ENCODE measurements at regions not wholly inside any gene's neighbourhood (a gene's known extent, or its start where the extent isn't known, plus 50 kb on each side); places are given as distances from the start of the nearest gene placed in this dataset.

DNA sequence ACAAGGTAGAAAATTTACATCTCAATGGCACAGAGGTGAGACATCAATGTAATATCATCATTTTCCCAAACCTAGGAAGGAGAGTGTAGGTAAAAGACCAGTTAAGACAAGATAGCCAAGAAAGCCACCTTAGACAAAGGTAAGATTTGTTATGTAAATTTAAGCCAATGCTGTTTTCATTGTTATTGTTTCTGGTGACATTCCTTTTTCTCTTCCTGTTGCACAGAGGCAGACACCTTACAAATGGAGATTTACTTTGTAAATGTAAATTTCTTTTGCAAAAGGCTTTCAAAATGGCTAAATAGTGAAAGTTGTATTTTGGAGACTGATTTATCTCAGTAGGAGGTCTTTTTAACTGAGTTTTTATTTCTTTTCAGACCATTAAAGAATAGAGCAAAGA, 159.1 kb downstream of the YIPF5 start:
- DNase-seq: no peak
- Histone ChIP-seq H3K36me3 (no peaks in the 10 kb centered on the region), H3K9me3 (no peaks in the 10 kb centered on the region), H3K27me3 (no peaks in the 10 kb centered on the region), H3K27ac (no peak overlapping the region), H3K4me1 (no peaks in the 10 kb centered on the region), H3K4me3 (no peak overlapping the region)
- TF ChIP-seq POLR2A (IDR thresholded peaks at IDR 0.05): no peak
- TF ChIP-seq, protein P1, sequence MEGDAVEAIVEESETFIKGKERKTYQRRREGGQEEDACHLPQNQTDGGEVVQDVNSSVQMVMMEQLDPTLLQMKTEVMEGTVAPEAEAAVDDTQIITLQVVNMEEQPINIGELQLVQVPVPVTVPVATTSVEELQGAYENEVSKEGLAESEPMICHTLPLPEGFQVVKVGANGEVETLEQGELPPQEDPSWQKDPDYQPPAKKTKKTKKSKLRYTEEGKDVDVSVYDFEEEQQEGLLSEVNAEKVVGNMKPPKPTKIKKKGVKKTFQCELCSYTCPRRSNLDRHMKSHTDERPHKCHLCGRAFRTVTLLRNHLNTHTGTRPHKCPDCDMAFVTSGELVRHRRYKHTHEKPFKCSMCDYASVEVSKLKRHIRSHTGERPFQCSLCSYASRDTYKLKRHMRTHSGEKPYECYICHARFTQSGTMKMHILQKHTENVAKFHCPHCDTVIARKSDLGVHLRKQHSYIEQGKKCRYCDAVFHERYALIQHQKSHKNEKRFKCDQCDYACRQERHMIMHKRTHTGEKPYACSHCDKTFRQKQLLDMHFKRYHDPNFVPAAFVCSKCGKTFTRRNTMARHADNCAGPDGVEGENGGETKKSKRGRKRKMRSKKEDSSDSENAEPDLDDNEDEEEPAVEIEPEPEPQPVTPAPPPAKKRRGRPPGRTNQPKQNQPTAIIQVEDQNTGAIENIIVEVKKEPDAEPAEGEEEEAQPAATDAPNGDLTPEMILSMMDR (IDR thresholded peaks at IDR 0.05): no peak

DNA sequence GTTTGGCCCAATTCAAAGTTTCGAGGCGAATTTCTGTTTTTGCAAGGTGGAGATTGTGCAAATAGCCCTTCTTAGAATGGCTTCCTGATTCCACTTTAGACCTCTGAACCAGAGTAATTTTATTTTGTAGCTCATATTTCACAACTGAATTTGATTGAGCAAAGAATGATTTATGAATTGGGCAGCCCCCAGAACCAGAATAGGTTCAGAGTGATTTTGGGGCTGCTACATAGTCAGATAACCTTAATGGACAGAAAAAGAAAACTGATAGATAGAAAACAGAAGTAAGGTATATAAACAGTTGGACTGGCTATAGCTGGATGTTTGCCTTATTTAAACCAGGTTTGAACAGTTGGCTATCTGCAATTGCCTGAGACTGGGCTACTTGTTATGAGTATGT, 156.6 kb downstream of the YIPF5 start:
- no peak overlapping the region for H3K27ac ChIP-seq
- no peaks in the 10 kb centered on the region for H3K36me3 ChIP-seq
- H3K4me3 ChIP-seq: no peak overlapping the region
- TF ChIP-seq, protein P1 (IDR thresholded peaks at IDR 0.05): no peak
- no peak for TF ChIP-seq POLR2A (IDR thresholded peaks at IDR 0.05)
- no peak for DNase-seq
- H3K27me3 ChIP-seq: no peaks in the 10 kb centered on the region
- H3K9me3 ChIP-seq: no peaks in the 10 kb centered on the region
- H3K4me1 ChIP-seq: no peaks in the 10 kb centered on the region

GRCh38 chr5:144015961-144016360, 154.5 kb downstream of the YIPF5 start:
- Histone ChIP-seq H3K36me3 (no peaks in the 10 kb centered on the region), H3K9me3 (no peaks in the 10 kb centered on the region), H3K4me3 (no peak overlapping the region), H3K27ac (no peak overlapping the region), H3K27me3 (no peaks in the 10 kb centered on the region), H3K4me1 (no peaks in the 10 kb centered on the region)
- no peak for DNase-seq
- TF ChIP-seq, protein P1 (IDR thresholded peaks at IDR 0.05): no peak
- TF ChIP-seq POLR2A (IDR thresholded peaks at IDR 0.05): no peak

DNA sequence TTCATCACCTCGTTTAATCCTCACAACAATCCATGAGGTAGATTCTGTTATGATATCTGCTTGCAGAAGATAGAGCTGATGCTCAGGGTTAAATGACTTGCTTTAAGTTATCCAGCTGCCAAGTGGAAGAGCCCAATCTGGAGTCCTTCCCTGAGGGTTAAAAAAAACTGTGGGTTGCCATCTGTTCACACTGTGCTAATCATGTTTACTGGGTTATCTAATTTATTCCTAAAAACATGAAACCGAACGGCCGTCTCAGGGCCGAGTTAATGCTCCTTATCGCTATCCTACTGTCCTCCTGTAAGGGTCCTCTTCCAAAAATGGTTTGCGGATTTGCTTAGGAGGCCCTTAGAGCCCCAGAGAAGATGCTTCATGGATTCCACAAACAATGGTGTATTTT, 153.3 kb downstream of the YIPF5 start:
- H3K27ac ChIP-seq: no peak overlapping the region
- no peaks in the 10 kb centered on the region for H3K27me3 ChIP-seq
- DNase-seq: no peak
- H3K36me3 ChIP-seq: no peaks in the 10 kb centered on the region
- no peaks in the 10 kb centered on the region for H3K4me1 ChIP-seq
- H3K4me3 ChIP-seq: no peak overlapping the region
- no peak for TF ChIP-seq POLR2A (IDR thresholded peaks at IDR 0.05)
- TF ChIP-seq, protein P1 (IDR thresholded peaks at IDR 0.05): no peak
- no peaks in the 10 kb centered on the region for H3K9me3 ChIP-seq

DNA sequence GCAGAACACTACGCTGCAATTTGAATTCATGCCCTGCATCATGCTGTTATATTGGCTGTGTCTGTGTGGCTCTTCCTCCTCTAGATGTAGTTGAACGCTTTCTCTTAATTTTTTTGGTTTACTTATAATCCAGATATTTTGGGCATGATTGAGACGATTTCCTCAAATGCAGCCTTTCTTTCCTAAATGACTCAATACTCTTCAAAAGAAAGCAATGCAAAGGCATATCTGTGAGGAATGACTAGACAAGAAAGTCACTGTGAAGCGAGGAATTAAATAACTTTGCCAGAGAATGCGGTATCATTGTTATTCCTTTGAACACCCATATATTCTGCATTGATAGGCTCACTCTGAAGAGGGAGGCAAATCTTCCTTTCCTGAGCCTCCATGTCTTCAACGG, 152.8 kb downstream of the YIPF5 start:
- Histone ChIP-seq H3K4me1 (no peaks in the 10 kb centered on the region), H3K9me3 (no peaks in the 10 kb centered on the region), H3K4me3 (no peak overlapping the region), H3K36me3 (no peaks in the 10 kb centered on the region), H3K27me3 (no peaks in the 10 kb centered on the region), H3K27ac (no peak overlapping the region)
- TF ChIP-seq, protein P1 (IDR thresholded peaks at IDR 0.05): no peak
- no peak for TF ChIP-seq POLR2A (IDR thresholded peaks at IDR 0.05)
- DNase-seq: no peak

- TF ChIP-seq, protein P1 (IDR thresholded peaks at IDR 0.05): no peak
- no peak for TF ChIP-seq POLR2A (IDR thresholded peaks at IDR 0.05)
- Histone ChIP-seq H3K9me3 (no peaks in the 10 kb centered on the region), H3K4me3 (no peak overlapping the region), H3K36me3 (no peaks in the 10 kb centered on the region), H3K4me1 (no peaks in the 10 kb centered on the region), H3K27me3 (no peaks in the 10 kb centered on the region), H3K27ac (no peak overlapping the region)
- DNase-seq: no peak
Measured at GRCh38 chr5:144024090-144024489, 146.4 kb downstream of the YIPF5 start.
